Hepatocyte (in vitro differentiated cells): ENCODE measurements at regions not wholly inside any gene's neighbourhood (a gene's known extent, or its start where the extent isn't known, plus 50 kb on each side); places are given as distances from the start of the nearest gene placed in this dataset.

Source experiments
- CTCF ChIP-seq: fragments of 200-600 bp; sonication (generic); IDR thresholded peaks from 2 replicates; pipeline ENCODE4 v1.5.1; 2016; ENCODE audit warnings: antibody characterized with exemption, mild to moderate bottlenecking; ENCODE audit not compliant: poor library complexity
- EZH2 ChIP-seq: fragments of 200-600 bp; sonication (generic); IDR thresholded peaks from 2 replicates; pipeline ENCODE4 v1.6.1; 2016; ENCODE audit warnings: antibody characterized with exemption, mild to moderate bottlenecking, borderline replicate concordance
- EZH2phosphoT487 ChIP-seq: fragments of 200-600 bp; sonication (generic); IDR thresholded peaks from one replicate; pipeline ENCODE4 v1.6.1; 2018; ENCODE audit warnings: antibody characterized with exemption, mild to moderate bottlenecking, low read depth, moderate library complexity; ENCODE audit not compliant: unreplicated experiment, severe bottlenecking

- TF ChIP-seq CTCF (no peak), EZH2phosphoT487 (no peak), EZH2 (no peak)
These were observed 105.7 kb downstream of the EDEM1 start for GRCh38 chr3:5293207-5293606.
